Right lobe of liver (tissue), 6 donors: ENCODE measurements at regions not wholly inside any gene's neighbourhood (a gene's known extent, or its start where the extent isn't known, plus 50 kb on each side); places are given as distances from the start of the nearest gene placed in this dataset.

ENCODE experiments used
- ATAC-seq, 4 donors: fragments of 200-7000 bp; cut with Tn5 transposase; one replicate each; pipeline ENCODE4 v1.9.1; 2020; ENCODE audit warnings: mild to moderate bottlenecking in 4 of 4, moderate library complexity in 4 of 4
- DNase-seq, 3 donors: peaks; one replicate each; pipeline ENCODE4 v3.0.0-alpha.2; 2020
- H3K27ac ChIP-seq, 3 donors: fragments of 200-600 bp; one replicate each; pipeline ENCODE4 v1.8.0; 2022
- H3K27me3 ChIP-seq, 2 donors: fragments of 200-600 bp; one replicate each; pipeline ENCODE4 v1.8.0; 2022
- H3K36me3 ChIP-seq, 4 donors: fragments of 200-600 bp; sonication (generic) in 1 of 4; one replicate each; pipeline versions ENCODE4 v1.5.1 to v1.8.0; 2017 to 2022; ENCODE audit warnings: control low read depth in 1 of 4
- H3K4me1 ChIP-seq, 4 donors: fragments of 200-600 bp; sonication (generic) in 1 of 4; one replicate each; pipeline versions ENCODE4 v1.5.1 to v1.8.0; 2017 to 2022; ENCODE audit warnings: control low read depth in 1 of 4
- H3K4me3 ChIP-seq, 3 donors: fragments of 200-600 bp; one replicate each; pipeline ENCODE4 v1.8.0; 2022
- H3K9me3 ChIP-seq, 4 donors: fragments of 200-600 bp; sonication (generic) in 1 of 4; one replicate each; pipeline versions ENCODE4 v1.5.1 to v1.8.0; 2017 to 2022; ENCODE audit warnings: control low read depth in 1 of 4
- POLR2A ChIP-seq: fragments of 450-650 bp; IDR thresholded peaks from one replicate; pipeline ENCODE4 v1.6.1; 2017; ENCODE audit warnings: antibody characterized with exemption, mild to moderate bottlenecking
- WGBS: methylation state at CpG from one replicate; pipeline ENCODE4 v1.1.6; 2018; ENCODE audit warnings: low coverage, low lambda C conversion rate; ENCODE audit not compliant: insufficient coverage; ENCODE audit errors: missing lambda C conversion rate; 5-methylcytosine and 5-hydroxymethylcytosine counted together
- intact Hi-C, 2 donors: fragments of 100-400 bp; cut with DNase I; formaldehyde crosslinking; loops; one replicate each; pipeline versions ENCODE4 v1.11.2 to v1.14.1; 2022
- microRNA-seq, 2 donors: library from miRNA; unstranded; fragments of <30 nt; microRNA quantifications; one replicate each; pipeline ENCODE4, GENCODE V29; 2019 to 2020
- small RNA-seq, 2 experiments: library from RNA; depleted of rRNA; stranded (forward); fragments of <200 nt; gene quantifications; one replicate each; pipeline ENCODE3, GENCODE V24; 2016
- TF ChIP-seq, protein P1 (sequence below), 4 donors: fragments of 200-600 bp in 3 of 4; fragments of 450-650 bp in 1 of 4; IDR thresholded peaks; one replicate each; pipeline versions ENCODE4 v1.5.1 to v1.8.0; 2016 to 2022; ENCODE audit warnings: antibody characterized with exemption in 4 of 4, mild to moderate bottlenecking in 2 of 4
- donor health status: DM: no; HTN: yes; CAD: no.
- donor health status: DM: no; HTN: no; CAD: no.
- donor health status: DM: no; HTN: no; CAD: no.
- donor health status: DM: no; HTN: yes; CAD: no.
- donor health status: DM: no; HTN: yes; CAD: no.

DNA sequence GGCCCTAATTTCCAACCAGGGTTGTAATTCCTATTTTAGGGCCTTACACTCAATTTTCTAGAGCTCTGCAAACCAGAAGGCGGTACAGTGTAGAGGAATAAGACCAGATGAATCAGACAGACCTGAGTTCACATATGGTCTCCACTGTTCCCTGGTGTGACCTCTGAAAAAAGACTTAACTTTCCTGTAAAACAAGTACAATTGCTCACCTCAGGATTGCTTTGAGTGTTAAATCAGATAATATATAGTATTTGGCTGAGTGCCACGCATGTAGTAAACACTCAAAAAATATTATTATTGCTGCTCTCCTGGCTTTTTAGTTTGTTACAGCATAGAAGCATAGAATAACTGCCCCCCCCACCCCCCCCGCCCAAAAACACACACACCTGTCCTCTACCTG lies 51.0 kb upstream of the STT3B start:
- DNase-seq (no peak), ATAC-seq (no peak)
- no peaks in the 10 kb centered on the region for H3K36me3 ChIP-seq
- H3K9me3 ChIP-seq, result no peaks in the 10 kb centered on the region
- no peaks in the 10 kb centered on the region for H3K4me1 ChIP-seq
- TF ChIP-seq POLR2A, result no peak
- TF ChIP-seq, protein P1, sequence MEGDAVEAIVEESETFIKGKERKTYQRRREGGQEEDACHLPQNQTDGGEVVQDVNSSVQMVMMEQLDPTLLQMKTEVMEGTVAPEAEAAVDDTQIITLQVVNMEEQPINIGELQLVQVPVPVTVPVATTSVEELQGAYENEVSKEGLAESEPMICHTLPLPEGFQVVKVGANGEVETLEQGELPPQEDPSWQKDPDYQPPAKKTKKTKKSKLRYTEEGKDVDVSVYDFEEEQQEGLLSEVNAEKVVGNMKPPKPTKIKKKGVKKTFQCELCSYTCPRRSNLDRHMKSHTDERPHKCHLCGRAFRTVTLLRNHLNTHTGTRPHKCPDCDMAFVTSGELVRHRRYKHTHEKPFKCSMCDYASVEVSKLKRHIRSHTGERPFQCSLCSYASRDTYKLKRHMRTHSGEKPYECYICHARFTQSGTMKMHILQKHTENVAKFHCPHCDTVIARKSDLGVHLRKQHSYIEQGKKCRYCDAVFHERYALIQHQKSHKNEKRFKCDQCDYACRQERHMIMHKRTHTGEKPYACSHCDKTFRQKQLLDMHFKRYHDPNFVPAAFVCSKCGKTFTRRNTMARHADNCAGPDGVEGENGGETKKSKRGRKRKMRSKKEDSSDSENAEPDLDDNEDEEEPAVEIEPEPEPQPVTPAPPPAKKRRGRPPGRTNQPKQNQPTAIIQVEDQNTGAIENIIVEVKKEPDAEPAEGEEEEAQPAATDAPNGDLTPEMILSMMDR (IDR thresholded peaks at IDR 0.05), result no peak
- intact Hi-C loops, result no loop called here
- 84% methylated on average over 3 of the region's 3 CpGs for WGBS
- no peaks in the 10 kb centered on the region for H3K27me3 ChIP-seq
- no peak overlapping the region for H3K27ac ChIP-seq
- H3K4me3 ChIP-seq, result no peak overlapping the region

DNA sequence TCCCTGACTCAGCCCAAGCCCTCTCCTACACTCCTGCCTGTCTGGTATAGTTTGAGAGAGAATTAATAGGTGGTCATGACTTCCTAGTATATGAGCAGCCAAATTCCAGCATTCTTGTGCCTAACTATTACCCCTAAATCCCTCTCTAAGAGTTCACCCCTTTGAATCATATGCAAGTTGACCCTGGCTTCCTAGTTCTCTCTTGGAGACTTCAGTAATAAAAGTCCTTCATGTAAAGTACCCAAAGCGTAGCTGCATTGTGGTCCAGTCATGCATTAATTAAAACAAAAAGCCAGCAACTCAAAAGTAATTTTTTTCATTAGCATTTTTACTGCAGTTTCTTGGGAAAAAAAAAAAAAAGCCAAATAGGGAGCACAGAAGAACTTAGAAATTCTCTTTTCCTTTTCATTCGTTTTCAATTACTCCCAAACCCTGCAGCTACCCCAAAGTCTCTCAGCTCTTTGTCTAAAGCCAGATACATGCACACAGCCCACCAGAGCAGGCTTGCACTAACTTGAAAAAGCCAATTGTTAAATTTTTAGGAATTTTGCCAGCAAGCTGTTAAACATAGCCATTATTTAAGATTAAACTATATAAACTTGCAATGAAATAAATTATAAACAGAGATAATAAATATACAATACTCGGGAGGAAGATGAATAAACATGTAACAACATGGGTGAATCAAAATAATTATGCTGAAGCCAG lies 50.1 kb upstream of the STT3B start:
- 79% methylated on average over 3 of the region's 3 CpGs for WGBS
- ATAC-seq (no peak), DNase-seq (no peak)
- TF ChIP-seq POLR2A, result no peak
- TF ChIP-seq, protein P1 (IDR thresholded peaks at IDR 0.05), result no peak
- intact Hi-C loops, result no loop called here
- no peak overlapping the region for H3K4me3 ChIP-seq
- no peaks in the 10 kb centered on the region for H3K36me3 ChIP-seq
- no peaks in the 10 kb centered on the region for H3K4me1 ChIP-seq
- no peaks in the 10 kb centered on the region for H3K27me3 ChIP-seq
- no peak overlapping the region for H3K27ac ChIP-seq
- no peaks in the 10 kb centered on the region for H3K9me3 ChIP-seq

Small RNA genes lying in the stretch of these regions (microRNA-seq; reads per million reads assigned to microRNA genes)
- 2.9 to 9.0 reads per million in 2 donors for gene MIR466

Small RNA genes lying in the stretch of these regions (small RNA-seq; reads per million reads assigned to genes)
- gene MIR466, result 0 reads per million in 2 experiments
- gene RNA5SP127, result 0 reads per million in 2 experiments
